Amniotic epithelial cell (primary cell): ENCODE measurements at regions not wholly inside any gene's neighbourhood (a gene's known extent, or its start where the extent isn't known, plus 50 kb on each side); places are given as distances from the start of the nearest gene placed in this dataset.
"Not testable (repeated sequence)": the region's sequence is repeated elsewhere in the genome, so short reads cannot be mapped to it uniquely, and the experiment has no call there.

Source experiments
- DNase-seq: peaks from one replicate; pipeline ENCODE4 v3.0.0-alpha.2; 2010; ENCODE audit warnings: low read depth

GRCh38 chr4:49117951-49118350 is 131.9 kb downstream of the CWH43 start:
- DNase-seq: not testable (repeated sequence)

DNA sequence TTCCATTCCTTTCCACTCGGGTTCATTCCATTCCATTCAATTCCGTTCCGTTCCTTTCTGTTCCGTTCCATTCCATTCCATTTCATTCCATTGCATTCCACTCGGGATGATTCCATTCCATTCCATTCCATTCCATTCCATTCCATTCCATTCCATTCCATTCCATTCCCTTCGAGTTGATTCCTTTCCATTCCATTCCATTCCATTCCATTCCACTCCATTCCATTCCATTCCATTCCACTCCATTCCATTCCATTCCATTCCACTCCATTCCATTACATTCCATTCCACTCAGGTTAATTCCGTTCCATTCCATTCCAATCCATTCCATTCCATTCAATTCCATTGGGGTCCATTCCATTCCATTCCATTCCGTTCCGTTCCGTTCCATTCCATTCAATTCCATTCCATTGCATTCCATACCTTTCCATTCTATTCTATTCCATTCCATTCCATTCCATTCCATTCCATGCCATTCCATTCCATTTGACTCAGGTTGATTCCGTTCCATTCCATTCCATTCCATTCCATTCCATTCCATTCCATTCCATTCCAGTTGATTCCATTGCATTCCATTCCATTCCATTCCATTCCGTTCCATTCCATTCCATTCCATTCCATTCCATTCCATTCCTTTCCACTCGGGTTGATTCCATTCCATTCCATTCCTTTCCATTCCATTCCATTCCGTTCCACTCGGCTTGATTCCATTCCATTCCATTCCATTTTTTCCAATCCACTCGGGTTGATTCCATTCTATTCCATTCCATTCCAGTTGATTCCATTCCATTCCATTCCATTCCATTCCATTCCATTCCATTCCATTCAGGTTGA is 132.5 kb downstream of the CWH43 start:
- not testable (repeated sequence) for DNase-seq

DNA sequence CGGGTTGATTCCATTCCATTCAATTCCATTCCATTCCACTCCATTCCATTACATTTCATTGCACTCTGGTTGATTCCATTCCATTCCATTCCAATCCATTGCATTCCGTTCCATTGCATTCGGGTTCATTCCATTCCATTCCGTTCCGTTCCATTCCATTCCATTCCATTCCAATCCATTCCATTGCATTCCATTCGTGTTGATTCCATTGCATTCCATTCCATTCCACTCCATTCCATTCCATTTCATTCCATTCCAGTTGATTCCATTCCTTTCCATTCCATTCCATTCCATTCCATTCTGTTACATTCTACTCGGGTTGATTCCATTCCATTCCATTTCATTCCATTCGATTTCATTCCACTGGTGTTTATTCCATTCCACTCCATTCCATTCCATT is 133.3 kb downstream of the CWH43 start:
- not testable (repeated sequence) for DNase-seq

- not testable (repeated sequence) for DNase-seq
Measured at GRCh38 chr4:49120042-49120779, 134.1 kb downstream of the CWH43 start.

- peak; percentile 42 for DNase-seq
Measured at GRCh38 chr4:49120804-49121203, 134.7 kb downstream of the CWH43 start.

GRCh38 chr4:49126443-49126842 is 140.4 kb downstream of the CWH43 start:
- not testable (repeated sequence) for DNase-seq

- DNase-seq: not testable (repeated sequence)
Measured at GRCh38 chr4:49126858-49127257, 140.8 kb downstream of the CWH43 start.

DNA sequence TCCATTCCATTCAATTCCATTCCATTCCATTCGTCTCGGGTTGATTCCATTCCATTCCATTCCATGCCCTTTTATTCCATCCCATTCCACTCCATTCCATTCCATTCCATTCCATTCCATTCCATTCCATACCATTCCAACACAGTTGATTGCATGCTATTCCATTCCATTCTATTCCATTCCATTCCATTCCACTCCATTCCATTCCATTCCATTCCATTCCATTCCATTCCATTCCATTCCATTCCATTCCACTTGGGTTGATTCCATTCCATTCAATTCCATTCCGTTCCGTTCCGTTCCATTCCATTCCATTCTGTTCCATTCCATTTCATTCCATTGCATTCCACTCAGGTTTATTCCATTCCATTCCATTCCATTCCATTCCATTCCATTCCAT is 143.3 kb downstream of the CWH43 start:
- not testable (repeated sequence) for DNase-seq

DNA sequence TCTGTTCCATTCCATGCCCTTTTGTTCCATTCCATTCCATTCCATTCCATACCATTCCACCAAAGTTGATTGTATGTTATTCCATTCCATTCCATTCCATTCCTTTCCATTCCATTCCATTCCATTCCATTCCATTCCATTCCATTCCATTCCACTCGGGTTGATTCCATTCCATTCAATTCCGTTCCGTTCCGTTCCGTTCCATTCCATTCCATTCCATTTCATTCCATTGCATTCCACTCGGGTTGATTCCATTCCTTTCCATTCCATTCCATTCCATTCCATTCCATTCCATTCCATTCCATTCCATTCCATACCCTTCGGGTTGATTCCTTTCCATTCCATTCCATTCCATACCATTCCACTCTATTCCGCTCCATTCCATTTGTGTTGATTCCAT is 143.8 kb downstream of the CWH43 start:
- not testable (repeated sequence) for DNase-seq

GRCh38 chr4:49130724-49131123 is 144.6 kb downstream of the CWH43 start:
- not testable (repeated sequence) for DNase-seq

DNA sequence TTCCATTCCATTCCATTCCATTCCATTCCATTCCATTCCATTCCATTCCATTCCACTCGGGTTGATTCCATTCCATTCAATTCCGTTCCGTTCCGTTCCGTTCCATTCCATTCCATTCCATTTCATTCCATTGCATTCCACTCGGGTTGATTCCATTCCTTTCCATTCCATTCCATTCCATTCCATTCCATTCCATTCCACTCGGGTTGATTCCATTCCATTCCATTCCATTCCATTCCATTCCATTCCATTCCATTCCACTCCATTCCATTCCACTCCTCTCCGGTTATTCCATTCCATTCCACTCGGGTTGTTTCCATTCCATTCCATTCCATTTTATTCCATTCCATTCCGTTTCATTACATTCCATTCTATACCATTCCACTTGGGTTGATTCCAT is 151.0 kb downstream of the CWH43 start:
- not testable (repeated sequence) for DNase-seq

GRCh38 chr4:49137961-49138360 is 151.9 kb downstream of the CWH43 start:
- not testable (repeated sequence) for DNase-seq

- not testable (repeated sequence) for DNase-seq
Measured at GRCh38 chr4:49138818-49139217, 152.7 kb downstream of the CWH43 start.

- not testable (repeated sequence) for DNase-seq
Measured at GRCh38 chr4:49139513-49139912, 153.4 kb downstream of the CWH43 start.

DNA sequence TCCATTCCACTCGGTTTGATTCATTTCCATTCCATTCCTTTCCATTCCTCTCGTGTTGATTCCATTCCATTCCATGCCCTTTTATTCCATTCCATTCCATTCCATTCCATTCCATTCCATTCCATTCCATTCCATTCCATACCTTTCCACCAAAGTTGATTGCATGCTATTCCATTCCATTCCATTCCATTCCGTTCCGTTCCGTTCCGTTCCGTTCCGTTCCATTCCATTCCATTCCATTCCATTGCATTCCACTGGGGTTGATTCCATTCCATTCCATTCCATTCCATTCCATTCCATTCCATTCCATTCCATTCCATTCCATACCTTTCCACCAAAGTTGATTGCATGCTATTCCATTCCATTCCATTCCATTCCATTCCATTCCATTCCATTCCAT is 154.3 kb downstream of the CWH43 start:
- not testable (repeated sequence) for DNase-seq

DNA sequence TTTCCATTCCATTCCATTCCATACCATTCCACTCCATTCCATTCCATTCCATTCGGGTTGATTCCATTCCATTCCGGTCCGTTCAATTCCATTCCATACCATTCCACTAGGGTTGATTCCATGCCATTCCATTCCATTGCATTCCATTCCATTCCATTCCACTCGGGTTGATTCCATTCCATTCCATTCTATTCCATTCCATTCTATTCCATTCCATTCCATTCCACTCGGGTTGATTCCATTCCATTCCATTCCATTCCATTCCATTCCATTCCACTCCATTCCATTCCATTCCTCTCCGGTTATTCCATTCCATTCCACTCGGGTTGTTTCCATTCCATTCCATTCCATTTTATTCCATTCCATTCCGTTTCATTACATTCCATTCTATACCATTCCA is 155.9 kb downstream of the CWH43 start:
- not testable (repeated sequence) for DNase-seq

GRCh38 chr4:49147143-49147542 is 161.1 kb downstream of the CWH43 start:
- DNase-seq: not testable (repeated sequence)

DNA sequence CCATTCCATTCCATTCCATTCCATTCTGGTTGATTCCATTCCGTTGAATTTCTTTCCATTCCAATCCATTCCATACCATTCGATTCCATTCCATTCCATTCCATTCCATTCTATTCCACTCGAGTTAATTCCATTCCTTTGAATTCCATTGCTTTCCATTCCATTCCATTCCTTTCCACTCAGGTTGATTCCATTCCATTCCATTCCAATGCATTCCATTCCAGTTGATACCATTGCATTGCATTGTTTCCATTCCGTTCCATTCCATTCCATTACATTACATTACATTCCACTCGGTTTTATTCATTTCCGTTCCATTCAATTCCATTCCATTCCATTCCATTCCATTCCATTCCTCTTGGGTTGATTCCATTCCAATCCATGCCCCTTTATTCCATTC is 161.5 kb downstream of the CWH43 start:
- not testable (repeated sequence) for DNase-seq

- peak; percentile 85 for DNase-seq
Measured at GRCh38 chr4:49149006-49149975, 163.2 kb downstream of the CWH43 start.

DNA sequence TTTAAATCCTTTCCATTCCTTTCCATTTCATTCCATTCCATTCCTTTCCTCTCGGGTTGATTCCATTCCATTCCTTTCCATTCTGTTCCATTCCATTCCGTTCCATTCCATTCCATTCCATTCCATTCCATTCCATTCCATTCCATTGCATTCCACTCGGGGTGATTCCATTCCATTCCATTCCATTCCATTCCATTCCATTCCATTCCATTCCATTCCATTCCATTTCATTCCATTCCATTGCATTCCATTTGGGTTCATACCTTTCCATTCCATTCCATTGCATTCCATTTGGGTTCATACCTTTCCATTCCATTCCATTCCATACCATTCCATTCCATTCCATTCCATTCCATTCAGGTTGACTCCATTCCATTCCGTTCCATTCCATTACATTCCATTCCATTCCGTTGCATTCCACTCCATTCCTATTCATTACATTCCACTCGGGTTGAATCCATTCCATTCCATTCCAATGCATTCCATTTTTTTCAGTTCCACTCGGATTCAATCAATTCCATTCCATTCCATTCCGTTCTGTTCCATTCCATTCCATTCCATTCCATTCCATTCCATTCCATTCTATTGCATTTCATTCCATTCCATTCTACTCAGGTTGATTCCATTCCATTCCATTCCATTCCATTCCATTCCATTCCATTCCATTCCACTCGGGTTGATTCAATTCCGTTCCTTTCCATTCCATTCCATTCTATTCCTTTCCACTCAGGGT is 164.4 kb downstream of the CWH43 start:
- DNase-seq: not testable (repeated sequence)

GRCh38 chr4:49153011-49153410 is 166.9 kb downstream of the CWH43 start:
- not testable (repeated sequence) for DNase-seq
